ENCODE measurements at regions not wholly inside any gene's neighbourhood (a gene's known extent, or its start where the extent isn't known, plus 50 kb on each side); places are given as distances from the start of the nearest gene placed in this dataset.
A peak's percentile ranks its signal among the peaks of the same experiment; 100 is the strongest.

DNA sequence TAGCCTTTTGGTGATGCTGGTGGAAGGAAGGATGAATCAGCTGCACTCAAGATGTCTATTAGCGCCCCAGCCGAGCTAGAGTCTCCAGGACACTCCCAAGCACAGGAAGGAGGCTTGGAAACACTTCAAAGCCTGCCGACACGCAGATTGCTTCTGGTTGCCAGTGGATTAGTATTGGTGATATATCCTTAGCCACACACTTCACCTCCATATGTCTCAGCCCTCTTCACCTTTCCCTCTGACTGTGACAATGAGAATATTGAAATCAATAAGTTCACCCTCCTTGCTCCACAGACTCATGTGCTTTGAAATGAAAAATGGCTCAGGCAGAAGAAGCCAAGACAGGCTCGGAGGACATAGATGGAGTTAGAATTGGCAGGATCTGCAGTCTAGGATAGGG is 102.9 kb upstream of the LRRN1 start:
- H3K36me3 Mint-ChIP-seq, result no peaks in the 10 kb centered on the region
- Histone ChIP-seq H3K4me2 (replicated peaks; ENCODE audit: extremely low read depth, low read length, poor library complexity, severe bottlenecking) (no peak overlapping the region), H3K27ac (ENCODE audit: low read depth in 1 of 2, low read length in 2 of 2) (no peak overlapping the region), H4K20me1 (ENCODE audit: insufficient read depth, low read length) (no peaks in the 10 kb centered on the region), H3K79me2 (ENCODE audit: insufficient read depth, low read length) (no peaks in the 10 kb centered on the region), H3K9me3 (replicated peaks in 1 of 2; ENCODE audit: control insufficient read depth in 1 of 2, insufficient read depth in 1 of 2, low read length in 2 of 2) (peaks cover 0 to 4% of the 10 kb centered on the region in 2 donors), H3K4me1 (ENCODE audit: control insufficient read depth in 1 of 2, insufficient read depth in 2 of 2, low read length in 2 of 2) (no peaks in the 10 kb centered on the region), H3K27me3 (ENCODE audit: control insufficient read depth in 2 of 2, insufficient read depth in 2 of 2, low read length in 2 of 2) (no peaks in the 10 kb centered on the region), H3K9ac (ENCODE audit: insufficient read depth, low read length, poor library complexity, severe bottlenecking) (no peak overlapping the region), H2AFZ (ENCODE audit: insufficient read depth, low read depth, low read length, poor library complexity, severe bottlenecking) (no peak overlapping the region), H3K4me3 (replicated peaks in 1 of 3; ENCODE audit: low read depth in 2 of 3, low read length in 3 of 3) (no peak overlapping the region), H3K36me3 (replicated peaks in 1 of 2; ENCODE audit: control insufficient read depth in 1 of 2, insufficient read depth in 2 of 2, low read length in 2 of 2) (no peaks in the 10 kb centered on the region)
- intact Hi-C loops (cut with micrococcal nuclease), result no loop called here
- H3K4me3 Mint-ChIP-seq, result no peak overlapping the region
- DNase-seq, result no peak
- no peaks in the 10 kb centered on the region for H3K4me1 Mint-ChIP-seq
- TF ChIP-seq, protein P1, sequence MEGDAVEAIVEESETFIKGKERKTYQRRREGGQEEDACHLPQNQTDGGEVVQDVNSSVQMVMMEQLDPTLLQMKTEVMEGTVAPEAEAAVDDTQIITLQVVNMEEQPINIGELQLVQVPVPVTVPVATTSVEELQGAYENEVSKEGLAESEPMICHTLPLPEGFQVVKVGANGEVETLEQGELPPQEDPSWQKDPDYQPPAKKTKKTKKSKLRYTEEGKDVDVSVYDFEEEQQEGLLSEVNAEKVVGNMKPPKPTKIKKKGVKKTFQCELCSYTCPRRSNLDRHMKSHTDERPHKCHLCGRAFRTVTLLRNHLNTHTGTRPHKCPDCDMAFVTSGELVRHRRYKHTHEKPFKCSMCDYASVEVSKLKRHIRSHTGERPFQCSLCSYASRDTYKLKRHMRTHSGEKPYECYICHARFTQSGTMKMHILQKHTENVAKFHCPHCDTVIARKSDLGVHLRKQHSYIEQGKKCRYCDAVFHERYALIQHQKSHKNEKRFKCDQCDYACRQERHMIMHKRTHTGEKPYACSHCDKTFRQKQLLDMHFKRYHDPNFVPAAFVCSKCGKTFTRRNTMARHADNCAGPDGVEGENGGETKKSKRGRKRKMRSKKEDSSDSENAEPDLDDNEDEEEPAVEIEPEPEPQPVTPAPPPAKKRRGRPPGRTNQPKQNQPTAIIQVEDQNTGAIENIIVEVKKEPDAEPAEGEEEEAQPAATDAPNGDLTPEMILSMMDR (IDR thresholded peaks at IDR 0.05), result no peak
- peaks cover 0 to 4% (median 0%) of the 10 kb centered on the region in 3 donors for H3K27me3 Mint-ChIP-seq (ENCODE audit: low read depth in 3 of 3)
- no CpG with 5 or more reads among the region's 5 CpGs for WGBS (ENCODE audit: insufficient coverage)
- H3K27ac Mint-ChIP-seq, result peak overlapping the region in 1 of 7 donors; percentile 47
- peaks cover 2 to 12% (median 5%) of the 10 kb centered on the region in 7 donors for H3K9me3 Mint-ChIP-seq

DNA sequence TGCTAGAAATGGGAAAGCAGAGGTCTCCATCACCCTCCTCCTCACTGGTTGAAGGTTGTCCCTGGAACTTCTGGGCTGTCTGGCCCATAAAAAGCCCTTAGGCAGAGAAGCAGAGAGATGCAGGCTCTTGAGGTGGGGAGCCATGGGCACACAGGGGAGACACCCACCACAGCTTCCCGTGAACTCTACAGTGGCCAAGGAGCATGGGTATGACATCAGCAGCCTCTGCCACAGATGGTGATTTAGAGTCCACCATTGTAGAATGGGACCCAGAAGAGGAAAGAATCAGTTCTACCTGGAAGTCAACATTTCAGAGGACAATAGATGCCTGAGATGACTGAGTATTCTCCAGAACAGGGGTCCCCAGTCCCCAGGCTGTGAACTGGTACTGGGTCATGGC is 105.6 kb upstream of the LRRN1 start:
- Histone ChIP-seq H3K4me3 (replicated peaks in 1 of 3; ENCODE audit: low read depth in 2 of 3, low read length in 3 of 3) (no peak overlapping the region), H3K36me3 (replicated peaks in 1 of 2; ENCODE audit: control insufficient read depth in 1 of 2, insufficient read depth in 2 of 2, low read length in 2 of 2) (no peaks in the 10 kb centered on the region), H3K27me3 (ENCODE audit: control insufficient read depth in 2 of 2, insufficient read depth in 2 of 2, low read length in 2 of 2) (no peaks in the 10 kb centered on the region), H2AFZ (ENCODE audit: insufficient read depth, low read depth, low read length, poor library complexity, severe bottlenecking) (no peak overlapping the region), H3K4me1 (ENCODE audit: control insufficient read depth in 1 of 2, insufficient read depth in 2 of 2, low read length in 2 of 2) (no peaks in the 10 kb centered on the region), H3K4me2 (replicated peaks; ENCODE audit: extremely low read depth, low read length, poor library complexity, severe bottlenecking) (no peak overlapping the region), H3K27ac (ENCODE audit: low read depth in 1 of 2, low read length in 2 of 2) (no peak overlapping the region), H3K9me3 (replicated peaks in 1 of 2; ENCODE audit: control insufficient read depth in 1 of 2, insufficient read depth in 1 of 2, low read length in 2 of 2) (peaks cover 0 to 4% of the 10 kb centered on the region in 2 donors), H3K9ac (ENCODE audit: insufficient read depth, low read length, poor library complexity, severe bottlenecking) (no peak overlapping the region), H4K20me1 (ENCODE audit: insufficient read depth, low read length) (no peaks in the 10 kb centered on the region), H3K79me2 (ENCODE audit: insufficient read depth, low read length) (no peaks in the 10 kb centered on the region)
- Mint-ChIP-seq H3K9me3 (peaks cover 0 to 14% (median 4%) of the 10 kb centered on the region in 7 donors), H3K4me1 (no peaks in the 10 kb centered on the region), H3K4me3 (no peak overlapping the region), H3K27ac (no peak overlapping the region), H3K27me3 (ENCODE audit: low read depth in 3 of 3) (peaks cover 0 to 2% (median 0%) of the 10 kb centered on the region in 3 donors), H3K36me3 (no peaks in the 10 kb centered on the region)
- no CpG with 5 or more reads among the region's 1 CpG for WGBS (ENCODE audit: insufficient coverage)
- DNase-seq, result no peak
- TF ChIP-seq, protein P1 (IDR thresholded peaks at IDR 0.05), result no peak
- intact Hi-C loops (cut with micrococcal nuclease), result no loop called here
